Ishikawa (cell line): ENCODE measurements at regions not wholly inside any gene's neighbourhood (a gene's known extent, or its start where the extent isn't known, plus 50 kb on each side); places are given as distances from the start of the nearest gene placed in this dataset.

Experiments
- CEBPB ChIP-seq: IDR thresholded peaks from 2 replicates; pipeline ENCODE4 v1.6.1; 2012
- CREB1 ChIP-seq: IDR thresholded peaks from 2 replicates; pipeline ENCODE4 v1.6.1; 2012; ENCODE audit warnings: low read depth
- EGR1 ChIP-seq: IDR thresholded peaks from 2 replicates; pipeline ENCODE4 v1.6.1; 2012
- EP300 ChIP-seq: IDR thresholded peaks from 2 replicates; pipeline ENCODE4 v1.6.1; 2012; ENCODE audit warnings: borderline replicate concordance
- FOXM1 ChIP-seq: IDR thresholded peaks from 2 replicates; pipeline ENCODE4 v1.6.1; 2012; ENCODE audit warnings: low read depth, borderline replicate concordance
- NFIC ChIP-seq: IDR thresholded peaks from 2 replicates; pipeline ENCODE4 v1.6.1; 2012
- RAD21 ChIP-seq: IDR thresholded peaks from 2 replicates; pipeline ENCODE4 v1.6.1; 2012; ENCODE audit warnings: low read depth
- TAF1 ChIP-seq: IDR thresholded peaks from 2 replicates; pipeline ENCODE4 v1.6.1; 2012; ENCODE audit warnings: low read depth, mild to moderate bottlenecking
- TCF12 ChIP-seq: IDR thresholded peaks from 2 replicates; pipeline ENCODE4 v1.6.1; 2012; ENCODE audit warnings: low read depth
- YY1 ChIP-seq: IDR thresholded peaks from 2 replicates; pipeline ENCODE4 v1.6.1; 2012; ENCODE audit warnings: low read depth
- TF ChIP-seq, protein P1 (sequence below): IDR thresholded peaks from 2 replicates; pipeline ENCODE4 v1.6.1; 2012
- TF ChIP-seq, protein P2 (sequence below): IDR thresholded peaks from 2 replicates; pipeline ENCODE4 v1.6.1; 2012; ENCODE audit warnings: low read depth, mild to moderate bottlenecking

DNA sequence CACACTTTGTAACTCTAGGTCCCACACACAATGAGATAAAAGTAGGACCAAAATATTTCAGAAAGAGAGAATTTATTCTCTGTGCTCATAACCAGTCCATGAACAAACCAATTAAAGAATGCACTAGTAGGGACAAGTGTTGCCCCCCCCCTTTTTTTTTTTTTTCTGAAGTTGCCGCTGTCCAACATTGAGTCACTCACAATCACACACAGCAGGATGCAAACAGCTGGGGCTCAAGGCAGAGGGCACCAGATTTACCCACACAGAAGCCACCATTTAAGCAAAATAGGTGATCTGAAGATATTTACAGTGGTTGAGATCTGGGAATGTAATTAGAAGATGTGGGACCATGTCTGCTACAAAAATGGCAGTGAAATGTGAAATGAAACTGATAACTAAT, 850.9 kb upstream of the SLIT2 start:
- TF ChIP-seq EP300 (no peak), FOXM1 (no peak), TAF1 (no peak), CREB1 (no peak), YY1 (no peak), RAD21 (no peak), CEBPB (no peak), NFIC (no peak), EGR1 (no peak), TCF12 (no peak)
- TF ChIP-seq, protein P1, sequence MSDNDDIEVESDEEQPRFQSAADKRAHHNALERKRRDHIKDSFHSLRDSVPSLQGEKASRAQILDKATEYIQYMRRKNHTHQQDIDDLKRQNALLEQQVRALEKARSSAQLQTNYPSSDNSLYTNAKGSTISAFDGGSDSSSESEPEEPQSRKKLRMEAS: no peak
- TF ChIP-seq, protein P2, sequence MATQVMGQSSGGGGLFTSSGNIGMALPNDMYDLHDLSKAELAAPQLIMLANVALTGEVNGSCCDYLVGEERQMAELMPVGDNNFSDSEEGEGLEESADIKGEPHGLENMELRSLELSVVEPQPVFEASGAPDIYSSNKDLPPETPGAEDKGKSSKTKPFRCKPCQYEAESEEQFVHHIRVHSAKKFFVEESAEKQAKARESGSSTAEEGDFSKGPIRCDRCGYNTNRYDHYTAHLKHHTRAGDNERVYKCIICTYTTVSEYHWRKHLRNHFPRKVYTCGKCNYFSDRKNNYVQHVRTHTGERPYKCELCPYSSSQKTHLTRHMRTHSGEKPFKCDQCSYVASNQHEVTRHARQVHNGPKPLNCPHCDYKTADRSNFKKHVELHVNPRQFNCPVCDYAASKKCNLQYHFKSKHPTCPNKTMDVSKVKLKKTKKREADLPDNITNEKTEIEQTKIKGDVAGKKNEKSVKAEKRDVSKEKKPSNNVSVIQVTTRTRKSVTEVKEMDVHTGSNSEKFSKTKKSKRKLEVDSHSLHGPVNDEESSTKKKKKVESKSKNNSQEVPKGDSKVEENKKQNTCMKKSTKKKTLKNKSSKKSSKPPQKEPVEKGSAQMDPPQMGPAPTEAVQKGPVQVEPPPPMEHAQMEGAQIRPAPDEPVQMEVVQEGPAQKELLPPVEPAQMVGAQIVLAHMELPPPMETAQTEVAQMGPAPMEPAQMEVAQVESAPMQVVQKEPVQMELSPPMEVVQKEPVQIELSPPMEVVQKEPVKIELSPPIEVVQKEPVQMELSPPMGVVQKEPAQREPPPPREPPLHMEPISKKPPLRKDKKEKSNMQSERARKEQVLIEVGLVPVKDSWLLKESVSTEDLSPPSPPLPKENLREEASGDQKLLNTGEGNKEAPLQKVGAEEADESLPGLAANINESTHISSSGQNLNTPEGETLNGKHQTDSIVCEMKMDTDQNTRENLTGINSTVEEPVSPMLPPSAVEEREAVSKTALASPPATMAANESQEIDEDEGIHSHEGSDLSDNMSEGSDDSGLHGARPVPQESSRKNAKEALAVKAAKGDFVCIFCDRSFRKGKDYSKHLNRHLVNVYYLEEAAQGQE: peak; percentile 68
